ENCODE measurements at regions not wholly inside any gene's neighbourhood (a gene's known extent, or its start where the extent isn't known, plus 50 kb on each side); places are given as distances from the start of the nearest gene placed in this dataset.

DNA sequence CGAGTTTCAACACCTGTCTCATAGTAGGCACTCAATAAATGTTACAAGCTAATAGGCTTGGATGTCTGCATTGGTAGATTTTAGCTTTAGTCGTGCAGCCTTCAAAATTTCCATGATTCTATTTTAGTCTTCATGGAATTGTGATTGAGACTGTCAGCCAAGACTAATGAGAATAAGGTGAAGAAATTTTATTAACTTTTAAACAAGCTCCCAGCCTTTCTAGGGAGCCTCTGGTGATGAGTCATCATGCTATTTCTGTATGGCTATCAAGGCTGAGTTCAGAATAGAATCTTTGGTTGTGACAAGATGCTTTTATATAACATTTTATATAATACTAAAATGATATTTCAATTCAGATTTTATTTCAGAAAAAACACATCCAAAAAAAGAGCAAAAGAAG is 685.8 kb downstream of the GABRG1 start:
- TF ChIP-seq CTCF (conservative IDR thresholded peaks at IDR 0.05 in 1 of 2, IDR thresholded peaks at IDR 0.05 in 1 of 2; ENCODE audit: low read depth in 1 of 2, low read length in 2 of 2) (no peak), EZH2 (IDR thresholded peaks at IDR 0.05; ENCODE audit: low read length, missing control alignments) (no peak)

All from fibroblast of lung (primary cell).